Mesothelial cell of epicardium (in vitro differentiated cells): ENCODE measurements at regions not wholly inside any gene's neighbourhood (a gene's known extent, or its start where the extent isn't known, plus 50 kb on each side); places are given as distances from the start of the nearest gene placed in this dataset.
"Not testable (repeated sequence)": the region's sequence is repeated elsewhere in the genome, so short reads cannot be mapped to it uniquely, and the experiment has no call there.

Source experiments
- DNase-seq, 2 experiments: peaks; one replicate each; pipeline ENCODE4 v3.0.0; 2021; ENCODE audit warnings: low spot score in 2 of 2; ENCODE audit not compliant: unreplicated experiment in 2 of 2
- H3K27ac Mint-ChIP-seq: 2 replicates; pipeline ENCODE4 v1.8.0; 2021; ENCODE audit warnings: mixed read lengths
- H3K27me3 Mint-ChIP-seq: 2 replicates; pipeline ENCODE4 v1.8.0; 2021; ENCODE audit warnings: low read depth, mixed read lengths
- H3K36me3 Mint-ChIP-seq: 2 replicates; pipeline ENCODE4 v1.8.0; 2021; ENCODE audit warnings: mixed read lengths
- H3K4me1 Mint-ChIP-seq: 2 replicates; pipeline ENCODE4 v1.8.0; 2021; ENCODE audit warnings: mixed read lengths
- H3K4me3 Mint-ChIP-seq: 2 replicates; pipeline ENCODE4 v1.8.0; 2021; ENCODE audit warnings: mild to moderate bottlenecking, moderate library complexity, mixed read lengths
- H3K9me3 Mint-ChIP-seq: 2 replicates; pipeline ENCODE4 v1.8.0; 2021; ENCODE audit warnings: mixed read lengths
- CTCF ChIP-seq: fragments of 200-600 bp; sonication (generic); IDR thresholded peaks from one replicate; pipeline ENCODE4 v1.5.0; 2021; ENCODE audit warnings: antibody characterized with exemption; ENCODE audit not compliant: unreplicated experiment

DNA sequence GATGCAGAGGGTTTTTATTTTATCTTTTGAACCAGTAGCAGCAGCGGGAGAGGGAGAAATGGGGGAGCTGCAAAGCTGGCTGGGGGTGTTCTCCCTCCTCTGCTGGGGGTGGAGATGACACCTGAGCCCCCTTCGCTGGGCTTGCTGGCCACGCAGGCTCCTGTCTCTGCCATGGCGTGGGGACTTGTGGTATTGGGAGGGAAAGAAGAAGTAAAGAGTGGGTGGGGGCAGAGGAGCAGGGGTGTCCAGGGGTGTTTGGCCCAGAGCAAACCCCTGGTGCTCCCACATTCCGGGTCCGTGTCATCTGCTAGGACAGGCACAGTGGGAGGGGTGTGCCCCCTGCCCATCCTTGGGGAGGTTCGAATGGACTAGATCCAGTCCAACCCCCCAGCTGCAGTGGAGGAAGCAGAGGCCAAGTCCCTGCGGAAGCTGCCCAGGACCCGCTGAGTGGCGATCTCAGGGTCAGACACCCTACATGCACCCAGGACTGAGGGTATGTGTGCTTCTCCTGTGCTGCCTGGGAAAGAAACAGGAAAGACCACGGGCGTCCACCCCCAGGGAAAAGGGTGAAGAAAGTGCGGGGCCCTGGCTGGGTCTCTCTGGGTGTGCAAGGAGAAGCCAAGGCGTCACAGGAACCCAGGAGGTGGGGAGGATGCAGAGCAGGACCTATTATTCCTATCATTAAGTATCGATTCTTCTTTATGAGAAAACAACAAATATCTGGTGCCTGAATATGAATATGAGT lies 163.2 kb downstream of the TRIM43 start:
- H3K9me3 Mint-ChIP-seq, H3K27ac Mint-ChIP-seq, H3K27me3 Mint-ChIP-seq, H3K4me3 Mint-ChIP-seq, H3K4me1 Mint-ChIP-seq, DNase-seq, H3K36me3 Mint-ChIP-seq: not testable (repeated sequence)

GRCh38 chr2:95755956-95756669 lies 164.3 kb downstream of the TRIM43 start:
- not testable (repeated sequence) for H3K27me3 Mint-ChIP-seq, H3K4me3 Mint-ChIP-seq, DNase-seq, H3K4me1 Mint-ChIP-seq, H3K9me3 Mint-ChIP-seq, H3K27ac Mint-ChIP-seq, H3K36me3 Mint-ChIP-seq

DNA sequence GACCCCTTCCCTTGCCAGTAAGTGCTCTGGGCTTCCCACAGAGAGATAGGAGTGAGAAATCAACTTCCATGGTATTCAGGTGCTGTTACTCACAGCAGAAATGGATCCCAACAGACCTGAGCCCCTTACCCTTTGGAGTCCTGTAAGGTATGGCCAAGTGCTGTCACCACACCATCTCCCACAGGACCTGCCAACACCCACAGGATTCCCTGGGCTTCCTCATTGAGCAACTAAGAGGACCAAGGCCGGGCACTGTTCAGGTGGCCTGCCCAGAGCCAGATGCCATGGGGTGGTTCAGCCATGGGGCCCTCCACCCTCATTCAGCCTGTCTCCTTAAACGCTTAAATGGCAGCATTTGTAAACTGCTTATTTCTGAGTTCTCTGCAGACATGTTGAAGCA lies 166.2 kb downstream of the TRIM43 start:
- Mint-ChIP-seq H3K27ac (no peak overlapping the region), H3K4me1 (no peaks in the 10 kb centered on the region), H3K36me3 (no peaks in the 10 kb centered on the region), H3K27me3 (peaks cover 7% of the 10 kb centered on the region), H3K9me3 (no peaks in the 10 kb centered on the region), H3K4me3 (no peak overlapping the region)
- TF ChIP-seq CTCF, result no peak
- DNase-seq, result no peak

GRCh38 chr2:95759481-95760246 lies 167.9 kb downstream of the TRIM43 start:
- Mint-ChIP-seq H3K4me1 (no peaks in the 10 kb centered on the region), H3K4me3 (no peak overlapping the region), H3K9me3 (no peaks in the 10 kb centered on the region), H3K27ac (no peak overlapping the region), H3K36me3 (no peaks in the 10 kb centered on the region), H3K27me3 (peaks cover 7% of the 10 kb centered on the region)
- DNase-seq, result no peak
- TF ChIP-seq CTCF, result no peak

DNA sequence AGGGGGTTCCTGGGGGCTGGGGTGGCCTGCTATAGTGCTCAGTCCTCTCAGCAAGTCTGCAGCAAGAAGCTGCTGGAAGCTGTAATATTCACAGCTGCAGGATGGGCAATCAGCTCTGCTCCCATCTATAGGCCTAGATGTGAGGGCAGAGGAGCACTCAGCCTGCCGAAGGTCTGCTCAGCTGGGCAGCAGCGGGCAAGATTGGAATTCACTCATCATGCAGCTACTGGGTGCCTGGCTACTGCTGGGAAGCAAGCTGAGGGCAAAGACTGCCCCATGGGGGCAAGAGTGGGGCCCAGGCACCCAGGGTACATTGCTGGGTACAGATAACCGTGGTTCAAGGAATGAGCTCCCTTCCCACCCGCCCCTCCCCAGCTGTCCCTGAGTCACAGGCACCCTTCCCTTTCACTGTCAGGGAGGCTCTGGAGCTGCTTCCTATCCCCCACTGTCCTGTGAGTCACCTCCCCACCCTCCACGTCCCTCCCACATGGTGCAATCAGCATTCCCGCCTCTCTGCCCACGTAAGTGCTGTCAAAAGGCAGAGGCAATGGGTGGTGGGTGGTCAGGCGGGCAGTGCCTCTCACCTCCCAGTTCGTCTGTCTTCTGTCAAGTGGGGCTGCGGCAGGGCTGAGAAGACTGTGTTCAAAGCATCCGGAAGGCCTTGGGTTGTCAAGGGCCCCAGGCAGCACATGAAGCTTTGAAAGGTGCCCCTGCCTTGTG lies 169.2 kb downstream of the TRIM43 start:
- Mint-ChIP-seq H3K4me1 (no peaks in the 10 kb centered on the region), H3K27me3 (peaks cover 7% of the 10 kb centered on the region), H3K4me3 (no peak overlapping the region), H3K36me3 (no peaks in the 10 kb centered on the region), H3K9me3 (no peaks in the 10 kb centered on the region), H3K27ac (no peak overlapping the region)
- no peak for DNase-seq
- TF ChIP-seq CTCF, result no peak

GRCh38 chr2:95761556-95761955 lies 169.8 kb downstream of the TRIM43 start:
- Mint-ChIP-seq H3K36me3 (no peaks in the 10 kb centered on the region), H3K27me3 (peaks cover 7% of the 10 kb centered on the region), H3K4me3 (no peak overlapping the region), H3K9me3 (no peaks in the 10 kb centered on the region), H3K27ac (no peak overlapping the region), H3K4me1 (no peaks in the 10 kb centered on the region)
- DNase-seq, result no peak
- TF ChIP-seq CTCF, result no peak

DNA sequence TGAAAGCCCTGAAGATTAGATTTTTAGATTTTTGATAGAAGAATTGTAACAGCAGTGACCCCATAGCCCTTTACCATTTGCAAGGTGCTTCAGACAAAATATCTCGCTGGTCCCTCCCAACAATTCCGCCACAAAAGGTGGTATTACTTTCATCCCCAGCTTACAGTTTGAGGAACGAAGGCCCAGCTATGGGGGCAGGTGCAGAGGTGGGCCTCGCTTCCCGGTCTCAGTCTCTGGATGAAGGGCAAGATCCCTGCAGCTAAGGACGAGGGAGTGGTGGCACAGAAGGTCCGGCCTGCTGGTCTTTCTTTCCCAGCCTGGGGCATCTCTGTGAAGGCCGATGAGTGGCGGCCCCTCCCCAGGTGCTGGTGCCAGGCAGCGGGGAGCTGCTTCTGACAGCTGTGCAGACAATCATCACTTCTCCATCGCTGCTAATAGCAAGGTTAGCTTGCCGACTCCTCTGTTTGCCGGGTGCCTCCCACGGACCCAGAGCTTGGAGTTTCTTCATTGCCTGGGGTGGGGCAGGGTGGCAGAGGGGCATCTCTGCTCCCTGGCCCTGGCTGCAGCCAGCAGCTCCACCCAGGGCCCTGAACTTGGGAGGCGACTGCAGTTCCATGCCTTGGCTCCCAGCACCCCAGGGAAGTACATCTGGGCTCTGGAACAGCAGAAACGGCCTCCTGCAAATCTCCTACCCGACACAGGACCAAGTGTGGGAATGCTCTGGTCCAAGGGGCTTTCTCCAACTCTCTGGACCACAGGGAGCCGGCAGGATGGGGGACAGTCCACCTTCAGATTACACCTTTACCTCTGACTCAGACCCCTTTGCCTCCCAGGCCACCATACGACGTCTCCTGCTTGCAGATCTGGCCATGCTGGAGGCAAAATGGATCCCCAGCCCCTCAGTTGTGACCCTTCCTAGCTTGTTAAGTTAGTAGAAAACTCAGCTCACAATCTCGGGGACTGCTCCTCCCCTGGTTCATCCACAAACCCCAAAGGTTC lies 170.5 kb downstream of the TRIM43 start:
- DNase-seq, H3K36me3 Mint-ChIP-seq, H3K4me1 Mint-ChIP-seq, H3K9me3 Mint-ChIP-seq, H3K4me3 Mint-ChIP-seq, H3K27me3 Mint-ChIP-seq, H3K27ac Mint-ChIP-seq: not testable (repeated sequence)

GRCh38 chr2:95763074-95763473 lies 171.3 kb downstream of the TRIM43 start:
- not testable (repeated sequence) for H3K9me3 Mint-ChIP-seq, H3K36me3 Mint-ChIP-seq, DNase-seq, H3K27ac Mint-ChIP-seq, H3K4me3 Mint-ChIP-seq, H3K27me3 Mint-ChIP-seq, H3K4me1 Mint-ChIP-seq
